NCI-H1092 treated with DMSO at 0.1 percent for 48 hours (cell line): ENCODE measurements at regions not wholly inside any gene's neighbourhood (a gene's known extent, or its start where the extent isn't known, plus 50 kb on each side); places are given as distances from the start of the nearest gene placed in this dataset.

ENCODE experiments used
- DNase-seq: peaks from one replicate; lab custom pipeline; 2025; lab: John Stamatoyannopoulos, UW

DNA sequence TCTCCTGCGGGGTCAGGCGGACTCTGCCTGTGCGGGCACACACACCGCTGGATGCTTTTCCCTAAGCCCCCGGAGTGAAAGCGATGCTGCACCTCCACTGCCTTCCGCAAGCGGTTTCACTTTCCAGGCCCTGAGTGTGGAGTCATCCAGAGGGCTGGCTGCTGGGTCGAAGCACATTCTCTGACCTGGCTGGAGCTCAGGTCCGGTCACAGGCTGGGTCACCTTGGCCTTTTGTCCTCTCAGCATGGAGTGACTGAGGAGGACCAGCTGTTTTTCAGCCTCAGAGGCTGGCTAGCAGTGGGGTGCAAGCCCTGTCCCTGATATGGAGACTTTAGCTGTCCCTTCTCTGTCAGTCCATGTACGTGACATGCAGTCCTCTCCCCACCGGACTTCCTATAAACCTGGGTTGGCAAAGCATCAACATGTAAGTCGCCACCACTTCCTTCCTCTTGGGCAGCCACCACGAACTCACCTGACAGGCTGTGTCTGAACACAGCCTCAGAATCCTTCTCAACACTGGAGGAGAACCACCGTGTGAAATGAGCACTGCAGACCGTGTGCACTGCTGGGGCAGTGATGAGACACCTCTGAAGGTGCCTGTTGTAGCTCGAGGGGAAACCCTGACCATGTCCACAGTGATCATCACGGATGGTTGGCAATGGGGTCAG is 51.3 kb downstream of the GADD45G start:
- DNase-seq: no peak

DNA sequence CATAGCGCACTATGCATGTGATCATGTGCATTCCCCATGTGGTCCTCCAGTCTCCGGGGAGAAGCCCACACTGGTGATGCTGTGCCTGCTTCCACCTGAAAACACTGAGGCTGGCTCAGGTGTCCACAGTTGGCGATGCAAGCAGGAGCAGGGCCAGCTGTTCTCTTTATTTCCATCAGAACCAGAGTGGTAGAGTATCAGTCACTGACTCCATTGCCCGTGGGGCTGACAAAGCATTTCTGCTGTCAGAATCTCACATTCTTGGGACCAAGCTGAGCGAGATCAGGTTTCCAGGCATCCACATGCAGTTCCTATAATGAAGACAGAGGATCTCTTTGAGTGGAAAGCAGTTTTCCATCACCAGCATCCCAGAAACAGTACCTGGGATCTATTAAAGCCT is 52.5 kb downstream of the GADD45G start:
- no peak for DNase-seq

DNA sequence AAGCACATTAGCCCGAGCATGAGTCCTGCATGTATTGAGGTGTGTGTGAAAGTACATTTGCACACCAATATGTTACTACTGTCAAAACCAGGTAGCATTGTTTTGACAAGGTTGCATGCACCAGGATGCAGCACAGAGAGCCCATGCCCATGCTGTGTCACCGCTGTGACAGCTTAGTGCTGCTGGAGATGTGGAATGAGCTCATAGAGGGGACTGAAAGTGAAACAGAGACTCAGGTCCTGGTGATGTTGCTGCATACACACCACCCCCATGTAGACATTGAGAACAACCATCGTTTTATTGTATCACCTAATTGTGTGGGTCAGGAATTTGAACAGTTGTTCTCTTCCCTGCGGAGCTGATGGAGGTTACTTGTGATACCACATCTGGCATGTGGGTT is 53.0 kb downstream of the GADD45G start:
- DNase-seq: no peak

DNA sequence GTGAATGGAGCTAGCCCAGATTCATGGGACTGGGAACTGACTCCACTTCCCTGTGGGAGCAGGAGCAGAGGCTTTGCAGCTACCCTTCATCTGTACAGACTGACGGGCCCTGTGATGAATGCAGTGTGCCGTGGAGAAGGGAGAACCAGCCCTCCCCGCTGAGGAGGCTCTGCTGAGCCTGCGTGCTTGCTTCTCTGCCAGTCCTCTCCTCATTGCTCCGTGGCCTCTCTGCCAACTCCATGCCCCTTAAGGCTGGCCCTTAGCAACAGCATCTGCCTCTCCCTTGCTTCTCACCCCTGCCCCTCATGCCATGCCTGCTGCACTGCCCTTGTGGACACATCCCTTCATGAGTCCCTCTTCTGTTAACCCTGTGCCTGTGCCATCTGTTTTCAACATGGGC is 53.6 kb downstream of the GADD45G start:
- DNase-seq: peak; percentile 27

DNA sequence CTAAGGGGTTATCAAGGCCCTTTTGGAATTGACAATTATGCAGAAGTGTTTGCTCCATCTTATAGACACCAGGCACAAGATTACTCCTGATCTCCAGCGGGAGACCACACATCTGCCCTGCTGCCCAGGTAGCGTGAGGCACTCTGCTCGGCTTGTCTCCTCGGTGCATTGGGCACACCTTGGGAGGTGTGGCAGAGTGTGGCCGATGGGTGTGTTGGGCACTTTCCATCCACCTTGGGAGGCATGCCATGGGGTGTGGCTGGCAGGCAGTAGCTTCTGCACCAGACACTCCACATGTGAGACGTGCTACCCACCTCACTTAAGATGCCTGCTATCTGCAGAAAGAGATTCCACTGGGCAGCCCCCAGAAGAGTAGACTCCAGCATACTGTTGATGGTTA is 54.1 kb downstream of the GADD45G start:
- DNase-seq: no peak

DNA sequence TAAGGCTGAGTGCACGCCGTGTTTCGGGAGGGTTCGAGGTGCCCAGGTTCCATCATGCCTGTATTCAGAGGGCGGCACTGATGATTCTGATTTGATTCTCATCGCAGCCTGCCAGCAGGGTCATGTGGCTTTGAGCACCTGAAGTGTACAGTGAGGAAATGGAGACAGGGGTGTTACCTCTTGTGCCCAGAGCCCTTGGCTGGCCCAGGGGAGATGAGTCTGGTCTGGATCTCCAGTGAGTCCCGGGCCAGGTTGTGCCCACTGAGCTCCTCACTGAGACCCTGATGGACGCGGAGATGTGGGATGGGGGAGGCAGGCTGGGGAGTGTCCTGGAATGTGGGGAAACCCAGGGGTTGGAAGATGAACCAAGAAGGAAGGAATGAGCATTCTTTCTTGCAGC is 54.7 kb downstream of the GADD45G start:
- no peak for DNase-seq

DNA sequence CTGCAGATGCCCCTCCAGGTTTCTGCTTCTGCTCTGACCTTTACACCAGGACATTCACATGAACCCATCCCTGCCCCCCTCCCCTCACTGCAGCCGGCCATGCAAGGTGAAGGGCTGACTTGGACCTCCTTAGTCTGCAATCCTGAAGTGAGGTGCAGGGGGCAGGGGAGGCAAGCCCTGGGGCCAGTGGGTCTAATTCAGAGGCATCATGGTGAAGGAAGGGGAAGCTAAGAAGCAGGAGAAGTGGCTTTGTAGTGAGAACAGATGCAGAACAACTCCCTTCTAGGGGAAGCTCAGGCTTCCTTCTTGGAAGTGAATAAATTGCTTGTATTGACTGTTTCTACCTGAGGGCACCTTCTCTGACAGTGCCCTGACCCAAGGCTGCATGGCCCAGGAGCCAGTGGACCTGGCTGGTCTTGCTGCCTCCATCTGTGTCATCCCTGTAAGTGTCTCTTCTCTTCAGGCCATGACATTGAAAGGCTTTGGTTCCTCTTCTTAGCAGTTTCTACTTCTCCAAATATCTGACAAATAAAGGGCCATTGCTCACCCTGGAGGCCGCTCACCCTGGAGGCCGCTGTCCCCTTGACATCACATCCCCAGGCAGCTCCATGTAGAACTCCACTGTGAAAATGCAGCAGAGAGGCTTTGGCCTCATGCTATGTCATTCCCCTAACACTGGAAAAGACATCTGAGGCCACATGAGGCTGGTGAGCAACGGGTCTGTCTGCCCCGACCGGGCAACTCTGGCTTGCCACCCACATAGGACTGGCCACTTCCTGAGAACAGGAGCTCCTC is 55.3 kb downstream of the GADD45G start:
- no peak for DNase-seq

DNA sequence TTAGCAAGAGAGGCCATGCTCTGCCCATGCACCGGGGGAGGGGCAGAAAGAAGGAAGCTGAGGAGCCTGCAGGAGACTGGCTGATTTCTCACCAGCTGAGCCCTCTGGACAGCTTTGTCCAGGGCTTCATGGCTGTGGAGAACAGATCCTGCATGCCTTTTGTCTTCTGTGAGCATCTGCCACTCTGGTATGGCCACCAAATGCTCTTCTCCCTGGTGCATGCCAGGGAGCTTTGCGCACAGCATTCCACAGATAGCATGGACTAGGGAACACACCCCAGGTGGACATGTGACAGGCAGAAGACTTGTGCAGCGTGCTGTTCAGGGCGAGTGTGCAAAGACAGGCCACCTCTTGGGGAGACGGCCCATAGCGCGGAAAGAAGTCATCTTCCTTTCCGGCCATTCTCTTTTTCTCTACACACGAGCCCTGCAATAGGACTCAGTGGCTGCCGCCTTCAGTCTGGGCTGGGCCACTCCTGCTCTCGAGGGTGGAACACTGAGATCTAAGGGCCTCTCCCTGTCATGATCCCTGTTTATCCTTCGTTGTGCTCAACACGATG is 56.7 kb downstream of the GADD45G start:
- no peak for DNase-seq

DNA sequence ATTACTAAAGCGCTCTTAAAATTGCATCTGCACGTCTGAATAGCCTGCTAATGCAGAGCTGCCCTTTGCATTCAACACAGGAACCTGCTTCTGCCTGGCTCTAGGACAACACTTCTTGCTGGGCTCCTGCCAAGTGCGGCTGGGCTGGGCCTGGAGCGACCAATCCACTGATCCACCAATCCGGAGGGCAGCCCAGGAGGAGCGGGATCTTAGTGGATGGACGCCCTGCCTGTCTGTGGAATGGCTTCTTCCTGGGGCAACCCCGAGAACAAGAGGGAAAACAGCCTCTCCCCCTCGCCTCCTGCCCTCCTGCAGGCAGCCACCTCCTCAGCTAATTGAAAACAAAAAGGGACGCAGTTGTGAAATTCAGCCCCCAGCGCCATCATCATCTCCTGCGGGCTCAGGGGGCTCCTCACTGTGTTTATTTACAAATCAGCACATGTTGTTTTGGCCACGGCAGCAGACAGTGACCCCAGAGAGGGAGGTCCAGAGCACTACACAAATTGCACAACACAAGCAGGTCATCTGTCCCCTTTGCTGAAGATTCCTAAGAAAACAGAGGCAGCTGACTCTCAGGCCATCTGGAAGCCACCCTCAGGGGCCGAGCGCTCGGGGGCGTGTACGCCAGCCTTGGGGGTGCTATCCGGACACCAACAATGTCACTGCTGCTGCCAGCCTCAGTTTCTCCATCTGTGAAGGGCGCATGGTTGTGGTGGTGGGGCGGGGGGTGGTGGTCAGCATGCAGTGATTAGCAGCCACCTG is 57.3 kb downstream of the GADD45G start:
- peak; percentile 98 for DNase-seq

DNA sequence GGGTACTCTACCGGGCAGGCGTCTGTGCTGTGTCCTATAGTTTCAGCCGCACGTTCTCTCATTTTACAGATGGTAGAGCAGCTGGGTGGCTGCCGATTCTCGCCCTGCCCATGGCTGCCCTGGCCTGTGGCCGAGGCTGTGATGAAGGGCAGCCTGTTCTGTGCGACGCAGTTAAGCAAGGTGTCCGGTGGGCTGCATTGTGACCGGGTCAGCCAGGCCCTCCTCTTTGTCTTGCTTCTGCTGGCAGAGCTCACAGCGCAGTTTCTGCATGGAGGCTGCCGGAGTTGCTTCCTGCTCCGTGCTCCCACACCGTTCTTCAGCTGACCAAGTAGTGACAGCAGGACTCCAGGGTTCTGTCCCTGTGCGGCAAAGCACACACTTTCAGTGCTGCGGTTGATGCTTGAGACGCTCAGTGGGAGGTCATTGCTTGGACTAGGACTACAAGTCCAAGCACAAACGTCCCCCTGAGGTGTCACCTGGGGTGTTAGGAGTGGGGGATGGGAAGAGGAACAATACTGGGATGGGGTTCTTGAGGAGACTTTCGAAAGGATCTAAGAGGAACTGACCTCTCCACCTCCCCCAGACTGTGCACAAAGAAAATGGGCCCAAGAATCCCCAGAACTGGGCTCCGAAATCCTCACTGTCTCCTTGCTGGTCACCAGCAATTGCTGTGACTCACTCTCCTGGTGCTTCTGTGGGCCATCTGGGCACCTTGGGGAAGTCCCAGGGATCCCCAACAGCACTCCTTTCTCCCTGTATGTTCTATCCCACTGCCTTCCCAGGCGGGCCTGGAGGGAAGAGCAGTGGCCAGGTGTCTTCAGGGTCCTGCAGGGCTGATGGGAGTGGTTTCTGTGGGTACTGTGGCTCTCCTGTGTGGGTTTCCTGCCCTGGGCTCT is 58.2 kb downstream of the GADD45G start:
- DNase-seq: no peak

DNA sequence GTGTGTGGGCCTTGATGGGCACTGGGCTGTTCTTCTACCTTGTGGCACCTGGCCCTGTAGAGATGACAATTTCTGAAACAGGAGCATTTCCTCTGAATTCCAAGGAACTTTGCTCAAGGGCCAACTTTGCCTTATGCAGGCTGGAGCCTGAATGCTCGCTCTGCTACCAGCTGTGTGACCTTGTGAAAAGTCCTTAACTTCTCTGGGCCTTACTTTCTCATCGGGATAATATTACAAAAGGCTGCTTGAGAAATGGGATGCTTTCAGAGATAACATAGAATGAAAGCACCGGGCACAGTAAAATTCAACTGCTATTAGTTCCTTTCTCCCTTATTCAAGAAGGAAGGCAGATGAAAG is 58.8 kb downstream of the GADD45G start:
- DNase-seq: no peak

DNA sequence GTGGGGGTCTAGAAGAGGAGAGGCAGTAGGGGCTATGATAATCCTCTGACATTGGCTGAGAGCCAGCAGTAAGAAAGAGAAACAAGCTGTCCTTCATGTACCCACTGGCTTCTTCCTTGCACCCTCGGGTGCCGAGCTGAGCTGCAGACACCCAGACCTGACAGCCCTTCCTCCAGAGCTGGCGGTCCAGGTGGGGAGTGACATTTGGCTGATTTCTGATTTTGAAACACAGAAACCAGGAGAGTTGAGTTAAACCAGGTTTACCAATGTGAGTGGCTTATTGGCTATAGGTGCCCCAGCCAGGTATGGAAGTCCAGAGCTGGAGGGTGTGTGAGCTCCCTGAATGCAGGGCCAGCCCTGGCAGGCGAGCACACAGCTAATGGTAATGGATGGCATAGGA is 59.2 kb downstream of the GADD45G start:
- DNase-seq: no peak

DNA sequence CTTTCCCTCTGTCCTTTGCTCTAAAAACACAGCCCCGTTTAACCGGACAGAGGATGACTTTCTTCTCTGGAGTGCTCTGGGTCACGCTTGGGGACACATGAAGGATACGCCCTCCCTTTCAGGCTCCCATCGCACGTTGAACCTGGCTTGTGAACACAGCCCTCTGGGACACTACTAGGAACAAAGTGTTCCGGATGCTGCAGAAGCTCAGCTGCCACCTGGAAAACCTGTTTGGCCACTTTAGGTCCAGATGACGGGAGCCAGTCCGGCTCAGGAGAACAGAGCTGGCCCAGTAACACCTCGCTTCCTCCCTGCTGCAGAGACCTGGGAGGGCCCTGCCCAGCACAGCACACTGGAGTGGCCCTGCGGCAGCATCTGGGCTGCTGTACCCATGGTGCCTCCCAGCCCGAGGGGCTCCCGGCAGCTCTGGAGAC is 60.1 kb downstream of the GADD45G start:
- DNase-seq: no peak

DNA sequence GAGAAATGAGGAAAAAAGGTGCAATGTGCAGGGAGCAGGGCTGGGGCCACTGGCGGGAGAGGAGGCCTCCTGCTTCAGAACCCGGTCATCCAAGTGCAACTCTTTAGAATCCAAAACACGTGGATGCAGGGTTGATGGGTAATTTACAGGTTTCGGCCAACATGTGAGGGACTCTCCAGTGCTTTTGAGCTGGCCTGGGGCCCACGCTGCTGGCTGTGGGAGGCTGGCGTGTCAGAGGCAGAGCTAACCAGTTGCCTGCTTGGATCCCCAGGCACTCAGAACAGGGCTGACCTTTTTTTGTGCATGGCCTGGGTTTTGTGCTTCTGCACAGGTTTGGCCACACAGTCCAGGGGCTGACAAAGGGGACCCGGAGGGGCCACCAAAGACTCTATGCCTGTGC is 61.6 kb downstream of the GADD45G start:
- DNase-seq: no peak

DNA sequence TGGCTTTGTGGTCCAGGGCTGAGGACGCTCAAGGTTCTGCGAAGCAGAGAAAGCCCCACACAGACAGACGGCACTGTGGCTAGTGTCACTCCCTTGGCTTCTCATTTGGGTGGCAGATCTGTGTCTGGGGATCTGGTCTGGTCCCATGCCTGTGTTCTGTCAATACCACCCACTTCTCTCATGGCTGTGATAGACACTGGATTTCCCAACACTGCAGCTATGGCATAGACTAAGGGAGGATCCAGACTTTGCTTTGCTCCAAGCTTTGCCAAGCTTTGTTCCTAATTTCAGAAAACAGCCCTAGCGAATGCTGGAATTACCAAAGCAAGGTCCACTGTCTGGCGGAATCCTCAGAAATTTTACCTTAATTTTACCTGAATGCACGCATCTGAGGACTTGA is 62.1 kb downstream of the GADD45G start:
- DNase-seq: no peak

DNA sequence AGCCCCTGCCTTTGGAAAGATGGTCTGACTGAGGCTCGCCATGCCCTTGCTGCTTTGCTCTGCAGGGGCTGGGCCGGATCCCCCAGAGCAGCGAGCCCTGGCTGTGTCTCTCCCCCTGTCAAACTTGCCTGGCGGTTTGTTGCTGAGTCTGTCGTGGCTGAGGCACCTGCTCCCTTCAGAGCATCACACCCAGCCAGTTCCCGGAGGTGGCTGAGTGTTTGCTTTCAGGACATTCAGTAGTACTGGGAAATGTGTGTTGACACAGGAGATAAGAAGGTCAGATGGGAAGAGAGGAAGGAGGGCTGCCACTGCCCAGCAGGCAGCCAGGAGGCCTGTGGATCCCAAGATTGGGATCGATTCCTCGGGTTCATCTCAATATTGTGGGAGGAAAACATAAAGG is 62.9 kb downstream of the GADD45G start:
- DNase-seq: peak; percentile 95

DNA sequence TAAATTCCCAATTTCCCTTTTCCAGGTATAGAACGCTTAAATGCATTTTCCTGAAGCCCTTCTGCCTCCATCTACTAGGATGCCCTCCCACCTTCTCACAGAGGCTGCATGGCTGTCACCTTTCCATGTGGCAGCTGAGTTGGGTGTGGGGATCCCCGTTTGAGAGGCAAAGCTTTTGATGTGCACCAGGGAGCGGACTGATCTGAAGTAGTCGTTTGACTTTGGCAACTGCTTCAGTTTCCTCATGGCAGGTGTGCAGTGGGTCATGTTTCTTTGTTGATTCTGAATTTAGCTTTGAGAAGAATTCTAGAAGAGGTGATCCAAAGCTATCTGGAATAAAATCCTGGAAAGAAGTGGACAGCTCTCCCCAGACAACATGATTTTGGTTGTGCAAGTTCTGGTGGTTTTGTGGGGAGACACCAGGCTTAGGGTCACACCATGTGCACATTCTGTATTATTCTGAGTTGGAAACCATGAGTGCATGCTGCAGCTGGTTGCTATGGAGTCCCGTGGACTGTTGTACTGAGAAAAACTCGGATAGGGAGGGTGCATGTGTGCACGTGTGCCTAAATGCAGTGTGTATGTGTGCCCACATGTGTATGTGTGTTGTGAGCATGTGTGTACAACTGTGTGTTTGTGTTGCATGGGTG is 63.5 kb downstream of the GADD45G start:
- peak; percentile 94 for DNase-seq

DNA sequence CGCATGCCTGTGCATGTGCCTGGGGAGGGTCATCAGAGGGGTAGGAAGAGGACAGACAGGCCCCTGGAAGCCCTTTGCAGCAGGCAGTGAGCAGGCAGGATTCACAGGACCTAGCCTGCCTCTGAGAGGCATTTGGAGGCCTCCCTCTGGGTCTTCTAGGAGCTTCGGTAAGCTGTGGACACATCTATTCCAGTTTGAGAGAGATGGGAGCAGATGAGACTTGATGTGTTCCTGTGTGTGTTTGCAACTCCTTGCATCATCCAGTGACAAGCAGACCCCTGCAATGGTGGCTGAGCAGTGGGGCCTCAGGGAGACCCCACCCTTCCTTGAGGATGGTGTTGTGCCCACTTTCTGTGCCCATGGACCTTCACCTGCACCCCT is 64.0 kb downstream of the GADD45G start:
- DNase-seq: no peak

DNA sequence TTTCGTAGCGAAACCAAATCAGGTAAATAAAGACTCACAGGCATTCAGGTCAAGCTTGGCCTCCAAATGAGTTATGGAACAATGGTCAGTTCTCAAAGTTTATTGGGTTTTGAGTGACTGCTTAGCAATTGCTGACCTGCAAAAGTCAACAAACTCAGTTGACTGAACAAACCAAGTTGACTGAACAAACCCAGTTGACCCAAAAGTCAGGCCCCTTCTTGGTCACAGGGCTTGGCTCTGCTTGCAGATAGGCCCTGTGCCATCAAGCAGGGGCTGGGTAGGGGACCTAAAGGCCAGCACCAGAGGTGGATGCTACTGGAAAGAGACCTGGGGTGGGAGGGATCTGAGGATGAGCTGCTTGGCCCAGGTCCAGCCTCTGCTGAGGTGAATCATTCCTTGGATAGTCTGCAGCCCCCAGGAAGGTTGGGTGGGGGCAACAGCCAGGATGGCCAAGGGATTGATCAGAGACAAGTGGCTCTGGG is 64.6 kb downstream of the GADD45G start:
- DNase-seq: no peak

DNA sequence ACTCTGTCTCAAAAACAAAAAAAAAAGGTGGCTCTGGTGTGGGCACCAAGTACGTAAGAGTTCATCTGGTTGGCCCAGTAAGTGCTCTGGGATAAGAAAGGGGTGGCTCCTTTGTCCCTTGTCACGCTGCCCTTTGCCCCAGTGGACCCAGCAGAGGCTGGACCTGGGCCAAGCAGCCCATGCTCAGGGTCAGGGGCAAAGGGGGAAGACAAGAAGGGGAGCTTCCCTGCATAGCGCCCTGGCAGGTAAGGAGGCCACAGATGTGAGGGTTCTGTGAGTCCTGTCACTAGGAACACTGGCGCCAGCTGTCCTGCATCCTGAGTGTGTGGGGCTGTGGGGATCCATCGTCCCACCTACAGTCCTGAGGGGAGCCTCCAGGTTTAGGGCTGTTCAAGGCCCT is 65.3 kb downstream of the GADD45G start:
- no peak for DNase-seq

DNA sequence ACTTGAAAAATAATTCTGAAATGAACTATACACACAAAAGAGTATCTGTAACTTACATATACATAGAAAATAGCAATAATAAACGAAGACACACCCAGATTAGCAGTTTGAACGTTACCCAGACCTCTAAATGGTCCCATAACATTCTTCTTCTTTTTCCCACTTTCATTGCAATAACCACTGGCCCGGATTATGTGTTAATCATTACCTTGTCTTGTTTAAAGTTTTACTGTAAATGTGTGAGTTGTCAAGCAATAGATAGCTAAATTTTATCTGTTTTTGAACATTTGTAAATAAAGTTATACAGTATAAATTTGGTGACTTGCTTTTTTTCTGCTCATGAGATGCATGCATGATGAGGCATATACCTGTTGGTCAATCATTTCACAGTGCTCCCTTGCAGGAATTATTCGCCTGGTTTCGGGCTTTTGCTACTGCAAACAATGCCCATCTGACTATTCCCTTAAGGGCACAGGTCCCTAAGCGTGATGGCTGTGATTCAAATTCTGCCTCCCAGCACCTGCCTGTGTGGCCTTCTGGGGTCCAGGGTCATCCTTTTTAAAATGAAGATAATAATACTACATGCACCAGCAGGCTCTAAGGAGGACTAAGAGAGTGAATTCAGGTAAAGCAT is 66.1 kb downstream of the GADD45G start:
- DNase-seq: no peak
